Natural killer cell treated with Interleukin-12 subunit alpha and Interleukin-12 subunit beta and Interleukin-15 and Interleukin-18, amount 100 ng/mL, for 72 hours (primary cell): ENCODE measurements at regions not wholly inside any gene's neighbourhood (a gene's known extent, or its start where the extent isn't known, plus 50 kb on each side); places are given as distances from the start of the nearest gene placed in this dataset.

Source experiments
- ATAC-seq, 2 donors: fragments of 150-1000 bp; cut with Tn5 transposase in 1 of 2; sonication (Bioruptor Pico), chemical (Tn5 transposase) in 1 of 2; 2 replicates each; pipeline ENCODE4 v1.10.0; 2021
- DNase-seq: peaks from one replicate; pipeline ENCODE4 v3.0.0; 2022; ENCODE audit warnings: low spot score
- H3K27ac Mint-ChIP-seq, 2 donors: 1 replicate in 1 of 2; 2 replicates in 1 of 2; pipeline ENCODE4 v1.8.0; 2022; ENCODE audit warnings: mixed read lengths in 2 of 2, mild to moderate bottlenecking in 1 of 2, moderate library complexity in 1 of 2
- H3K27me3 Mint-ChIP-seq, 2 donors: 1 replicate in 1 of 2; 2 replicates in 1 of 2; pipeline ENCODE4 v1.8.0; 2022; ENCODE audit warnings: mixed read lengths in 2 of 2
- H3K36me3 Mint-ChIP-seq: one replicate; pipeline ENCODE4 v1.8.0; 2022; ENCODE audit warnings: mixed read lengths
- H3K4me1 Mint-ChIP-seq, 2 donors: 1 replicate in 1 of 2; 2 replicates in 1 of 2; pipeline ENCODE4 v1.8.0; 2022; ENCODE audit warnings: low read depth in 2 of 2, mixed read lengths in 2 of 2, mild to moderate bottlenecking in 1 of 2
- H3K4me3 Mint-ChIP-seq: one replicate; pipeline ENCODE4 v1.8.0; 2022; ENCODE audit warnings: mixed read lengths
- H3K9me3 Mint-ChIP-seq: 2 replicates; pipeline ENCODE4 v1.8.0; 2022; ENCODE audit warnings: mixed read lengths

- Mint-ChIP-seq H3K27me3 (no peaks in the 10 kb centered on the region), H3K4me1 (no peaks in the 10 kb centered on the region), H3K9me3 (no peaks in the 10 kb centered on the region), H3K27ac (no peak overlapping the region), H3K36me3 (no peaks in the 10 kb centered on the region), H3K4me3 (no peak overlapping the region)
- ATAC-seq, result no peak
- DNase-seq, result no peak
Measured at GRCh38 chr2:6497048-6497447, 368.7 kb downstream of the CMPK2 start.

GRCh38 chr2:6498841-6499240 lies 366.9 kb downstream of the CMPK2 start:
- no peak for DNase-seq
- no peak overlapping the region for H3K4me3 Mint-ChIP-seq

DNA sequence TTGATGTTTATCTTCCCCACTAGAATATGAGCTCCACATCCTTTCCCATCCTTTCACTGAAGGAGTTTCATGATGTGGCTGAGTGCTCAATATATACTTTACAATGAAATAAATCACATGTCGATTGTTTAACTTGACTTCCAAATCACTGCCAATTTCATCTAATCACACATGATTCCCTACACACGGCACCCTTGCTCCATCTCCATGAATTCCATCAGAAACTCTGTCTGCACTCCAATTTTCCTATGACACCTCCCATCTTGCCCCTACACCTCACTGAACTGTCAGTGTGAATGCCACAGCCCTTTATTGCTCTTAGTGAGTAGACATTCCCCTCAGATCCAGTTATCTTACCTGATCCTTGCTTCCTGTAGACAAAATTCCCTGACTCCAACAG lies 366.0 kb downstream of the CMPK2 start:
- H3K4me1 Mint-ChIP-seq, result no peaks in the 10 kb centered on the region
- no peak overlapping the region for H3K4me3 Mint-ChIP-seq
- H3K27ac Mint-ChIP-seq, result no peak overlapping the region
- DNase-seq, result no peak
- no peak for ATAC-seq
- H3K27me3 Mint-ChIP-seq, result no peaks in the 10 kb centered on the region
- H3K9me3 Mint-ChIP-seq, result no peaks in the 10 kb centered on the region
- no peaks in the 10 kb centered on the region for H3K36me3 Mint-ChIP-seq

More at GRCh38 chr2:6498841-6499240, 366.9 kb downstream of the CMPK2 start:
- Mint-ChIP-seq H3K36me3 (no peaks in the 10 kb centered on the region), H3K27ac (no peak overlapping the region), H3K4me1 (no peaks in the 10 kb centered on the region), H3K27me3 (no peaks in the 10 kb centered on the region), H3K9me3 (no peaks in the 10 kb centered on the region)
- ATAC-seq, result no peak

- peaks cover 0 to 3% of the 10 kb centered on the region in 2 donors for H3K27me3 Mint-ChIP-seq
- no peaks in the 10 kb centered on the region for H3K36me3 Mint-ChIP-seq
- H3K4me1 Mint-ChIP-seq, result no peaks in the 10 kb centered on the region
- H3K27ac Mint-ChIP-seq, result no peak overlapping the region
- H3K4me3 Mint-ChIP-seq, result no peak overlapping the region
- H3K9me3 Mint-ChIP-seq, result no peaks in the 10 kb centered on the region
- ATAC-seq (no peak), DNase-seq (no peak)
Measured at GRCh38 chr2:6506361-6506794, 359.3 kb downstream of the CMPK2 start.

DNA sequence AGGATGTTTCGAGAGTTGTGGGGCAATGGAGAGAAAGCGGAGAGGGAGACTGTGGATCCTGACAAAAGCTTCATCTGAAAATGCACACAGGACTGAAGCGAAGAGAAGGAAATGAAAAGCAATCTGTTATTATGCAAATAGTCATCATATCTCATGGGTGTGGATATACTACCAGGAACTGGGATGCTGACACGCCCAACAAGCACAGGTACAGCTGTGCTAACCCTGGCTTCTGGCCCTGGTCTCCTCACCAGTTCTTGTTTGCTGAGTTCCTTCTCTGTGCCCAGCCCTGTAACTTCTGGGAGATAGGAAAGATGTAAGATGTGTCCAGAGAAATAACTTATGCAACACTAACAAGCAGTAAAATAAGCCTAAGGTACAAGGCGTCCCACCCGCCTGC lies 358.8 kb downstream of the CMPK2 start:
- Mint-ChIP-seq H3K27ac (no peak overlapping the region), H3K4me3 (no peak overlapping the region), H3K27me3 (peaks cover 0 to 7% of the 10 kb centered on the region in 2 donors), H3K4me1 (no peaks in the 10 kb centered on the region), H3K9me3 (no peaks in the 10 kb centered on the region), H3K36me3 (no peaks in the 10 kb centered on the region)
- ATAC-seq (no peak), DNase-seq (no peak)

- peaks cover 0 to 7% of the 10 kb centered on the region in 2 donors for H3K27me3 Mint-ChIP-seq
- DNase-seq, result no peak
Measured at GRCh38 chr2:6510532-6510931, 355.2 kb downstream of the CMPK2 start.

GRCh38 chr2:6512589-6512988 lies 353.1 kb downstream of the CMPK2 start:
- H3K27ac Mint-ChIP-seq, result no peak overlapping the region
- ATAC-seq, result no peak

More at GRCh38 chr2:6510532-6510931, 355.2 kb downstream of the CMPK2 start:
- Mint-ChIP-seq H3K9me3 (no peaks in the 10 kb centered on the region), H3K36me3 (no peaks in the 10 kb centered on the region), H3K4me1 (no peaks in the 10 kb centered on the region), H3K4me3 (no peak overlapping the region), H3K27ac (no peak overlapping the region)
- no peak for ATAC-seq

GRCh38 chr2:6516674-6517073 lies 349.0 kb downstream of the CMPK2 start:
- Mint-ChIP-seq H3K27me3 (peaks cover 0 to under 1% of the 10 kb centered on the region in 2 donors), H3K27ac (no peak overlapping the region), H3K4me3 (no peak overlapping the region), H3K36me3 (no peaks in the 10 kb centered on the region), H3K9me3 (no peaks in the 10 kb centered on the region), H3K4me1 (no peaks in the 10 kb centered on the region)
- no peak for ATAC-seq
- DNase-seq, result no peak

More at GRCh38 chr2:6512589-6512988, 353.1 kb downstream of the CMPK2 start:
- Mint-ChIP-seq H3K9me3 (no peaks in the 10 kb centered on the region), H3K4me3 (no peak overlapping the region), H3K36me3 (no peaks in the 10 kb centered on the region), H3K27me3 (peaks cover 0 to 7% of the 10 kb centered on the region in 2 donors), H3K4me1 (no peaks in the 10 kb centered on the region)
- no peak for DNase-seq

DNA sequence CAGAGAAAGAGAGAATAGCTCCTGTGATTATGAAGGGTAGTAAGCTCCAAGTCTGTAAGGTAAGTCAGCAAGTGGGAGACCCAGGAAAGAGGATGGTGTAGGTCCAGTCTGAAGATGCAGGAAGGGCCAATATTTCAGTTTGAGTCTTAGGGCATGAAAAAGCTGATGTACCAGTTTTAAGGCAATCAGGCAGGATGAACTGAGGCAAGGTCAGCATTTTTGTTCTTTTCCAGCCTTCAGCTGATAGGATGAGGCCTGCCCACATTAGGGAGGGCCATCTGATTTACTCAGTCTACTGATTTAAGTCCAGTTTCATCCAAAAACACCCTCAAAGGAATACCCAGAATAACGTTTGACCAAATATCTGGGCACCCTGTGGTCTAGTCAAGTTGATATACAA lies 347.3 kb downstream of the CMPK2 start:
- Mint-ChIP-seq H3K9me3 (no peaks in the 10 kb centered on the region), H3K4me1 (no peaks in the 10 kb centered on the region), H3K4me3 (no peak overlapping the region), H3K27me3 (peaks cover 0 to 2% of the 10 kb centered on the region in 2 donors), H3K27ac (no peak overlapping the region), H3K36me3 (no peaks in the 10 kb centered on the region)
- ATAC-seq, result no peak
- no peak for DNase-seq

GRCh38 chr2:6523476-6523875 lies 342.2 kb downstream of the CMPK2 start:
- ATAC-seq, result no peak
- H3K4me1 Mint-ChIP-seq, result no peaks in the 10 kb centered on the region
- DNase-seq, result no peak
- no peaks in the 10 kb centered on the region for H3K36me3 Mint-ChIP-seq
- H3K4me3 Mint-ChIP-seq, result no peak overlapping the region
- H3K9me3 Mint-ChIP-seq, result no peaks in the 10 kb centered on the region
- peaks cover 0 to 8% of the 10 kb centered on the region in 2 donors for H3K27me3 Mint-ChIP-seq
- H3K27ac Mint-ChIP-seq, result no peak overlapping the region

DNA sequence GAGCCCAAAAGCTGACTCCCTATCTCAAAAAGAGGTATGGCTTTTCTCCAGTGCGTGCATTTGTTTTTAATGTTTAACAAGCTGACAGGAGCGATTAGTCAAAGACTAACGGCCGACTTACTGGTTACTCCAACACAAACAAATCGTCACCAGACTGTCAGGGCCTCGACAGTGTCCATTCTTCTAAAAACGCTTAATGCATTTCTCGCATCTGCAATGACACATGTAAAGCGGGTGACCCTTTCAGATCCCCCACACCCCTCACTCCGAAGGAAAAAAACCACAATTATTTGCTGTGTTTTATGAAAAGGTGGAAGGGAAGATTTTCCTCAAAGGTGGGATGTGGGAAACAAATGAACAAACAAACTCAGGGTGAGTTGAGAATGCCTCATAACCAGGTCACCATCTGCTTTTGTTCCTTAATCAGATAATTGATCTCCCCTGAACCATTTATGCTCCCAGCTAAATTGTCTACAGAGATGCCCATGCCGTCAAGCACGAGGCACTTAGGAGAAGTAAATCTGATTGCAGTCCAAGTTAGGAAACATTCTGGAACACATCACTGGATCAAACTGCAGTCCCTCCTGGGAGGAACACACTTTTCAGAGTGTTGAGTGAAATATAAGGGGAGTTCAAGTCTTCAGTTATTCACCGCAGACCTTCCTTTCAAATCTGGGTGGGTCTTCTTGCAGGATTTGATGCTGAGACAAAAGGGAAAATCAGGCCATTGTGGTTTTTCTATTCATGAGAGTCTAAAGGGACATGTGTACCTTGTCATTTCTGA lies 340.8 kb downstream of the CMPK2 start:
- no peaks in the 10 kb centered on the region for H3K36me3 Mint-ChIP-seq
- no peaks in the 10 kb centered on the region for H3K9me3 Mint-ChIP-seq
- no peak overlapping the region for H3K4me3 Mint-ChIP-seq
- H3K4me1 Mint-ChIP-seq, result no peaks in the 10 kb centered on the region
- no peak for DNase-seq
- H3K27ac Mint-ChIP-seq, result no peak overlapping the region
- ATAC-seq, result no peak
- H3K27me3 Mint-ChIP-seq, result peaks cover 0 to 8% of the 10 kb centered on the region in 2 donors

- ATAC-seq (no peak), DNase-seq (no peak)
- no peak overlapping the region for H3K4me3 Mint-ChIP-seq
- H3K27ac Mint-ChIP-seq, result no peak overlapping the region
- no peaks in the 10 kb centered on the region for H3K4me1 Mint-ChIP-seq
- peaks cover 0 to 10% of the 10 kb centered on the region in 2 donors for H3K27me3 Mint-ChIP-seq
- no peaks in the 10 kb centered on the region for H3K36me3 Mint-ChIP-seq
- no peaks in the 10 kb centered on the region for H3K9me3 Mint-ChIP-seq
Measured at GRCh38 chr2:6525475-6525964, 340.2 kb downstream of the CMPK2 start.

DNA sequence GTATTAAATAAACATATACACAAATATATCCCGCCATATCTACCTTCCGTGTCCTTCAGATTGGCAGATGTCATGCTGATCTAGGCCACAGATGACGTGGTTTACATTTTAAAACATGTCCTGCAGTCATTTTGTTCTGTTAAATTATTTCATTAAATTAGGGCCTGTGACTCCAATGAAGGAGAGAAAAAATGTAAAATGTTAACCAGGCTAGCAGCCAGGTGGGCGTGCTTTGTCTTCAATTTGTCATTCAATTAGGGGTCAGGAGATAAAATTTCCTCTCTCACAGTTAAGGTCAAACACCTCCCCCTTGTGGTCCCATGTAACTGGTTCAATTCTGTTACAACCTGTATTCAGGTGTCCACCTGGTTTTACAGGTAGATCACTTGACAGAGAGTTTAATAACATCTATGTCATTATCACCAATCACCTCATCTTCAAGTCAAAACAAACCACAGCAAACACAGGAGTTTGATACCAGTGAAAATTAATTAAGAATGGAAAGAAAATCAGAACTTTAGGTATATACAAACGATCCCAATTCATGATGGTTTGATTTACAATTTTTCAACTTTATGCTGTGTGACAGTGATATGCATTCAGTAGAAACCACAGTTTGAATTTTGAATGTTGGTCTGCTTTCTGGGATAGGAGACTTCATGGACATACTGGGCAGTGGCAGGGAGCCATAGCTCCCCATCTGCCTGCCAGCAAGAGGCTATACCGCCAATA lies 339.4 kb downstream of the CMPK2 start:
- no peaks in the 10 kb centered on the region for H3K36me3 Mint-ChIP-seq
- no peaks in the 10 kb centered on the region for H3K9me3 Mint-ChIP-seq
- DNase-seq, result no peak
- no peak overlapping the region for H3K27ac Mint-ChIP-seq
- ATAC-seq, result no peak
- H3K4me3 Mint-ChIP-seq, result no peak overlapping the region
- H3K27me3 Mint-ChIP-seq, result peaks cover 0 to 17% of the 10 kb centered on the region in 2 donors
- H3K4me1 Mint-ChIP-seq, result no peaks in the 10 kb centered on the region

GRCh38 chr2:6531304-6531703 lies 334.4 kb downstream of the CMPK2 start:
- H3K27ac Mint-ChIP-seq, result no peak overlapping the region
- no peaks in the 10 kb centered on the region for H3K9me3 Mint-ChIP-seq
- H3K4me1 Mint-ChIP-seq, result no peaks in the 10 kb centered on the region
- H3K4me3 Mint-ChIP-seq, result no peak overlapping the region
- peaks cover 0 to 33% of the 10 kb centered on the region in 2 donors for H3K27me3 Mint-ChIP-seq
- no peak for ATAC-seq
- no peaks in the 10 kb centered on the region for H3K36me3 Mint-ChIP-seq
- no peak for DNase-seq
